Panc1 (cell line): ENCODE measurements at regions not wholly inside any gene's neighbourhood (a gene's known extent, or its start where the extent isn't known, plus 50 kb on each side); places are given as distances from the start of the nearest gene placed in this dataset.

Source experiments
- ATAC-seq: fragments of 200-7000 bp; cut with Tn5 transposase; 2 replicates; pipeline ENCODE4 v1.9.1; 2020; ENCODE audit warnings: mild to moderate bottlenecking, moderate library complexity
- BruUV-seq: library from RNA; stranded (reverse); fragments of 400-500 nt; replicated peaks from 2 replicates; lab custom pipeline; 2021; lab: Mats Ljungman, UMichigan
- CTCF ChIA-PET: fragments of 300-600 bp; sonication (Branson Sonifier 250); formaldehyde crosslinking; loops from one replicate; lab custom pipeline; 2022; ENCODE audit warnings: antibody characterized with exemption; lab: Charles Lee
- POLR2A ChIA-PET: fragments of 300-600 bp; sonication (Branson Sonifier 250); formaldehyde crosslinking; loops from one replicate; lab custom pipeline; 2022; ENCODE audit warnings: antibody characterized with exemption; lab: Charles Lee
- DNase-seq: peaks from one replicate; pipeline ENCODE4 v3.0.0-alpha.2; 2010; ENCODE audit warnings: low read depth, low spot score
- H3K27ac ChIP-seq: 2 replicates; pipeline ENCODE4 v1.5.1; 2011; ENCODE audit warnings: mild to moderate bottlenecking, low read length, inconsistent platforms
- H3K27me3 ChIP-seq: fragments of 200-500 bp; sonication (Bioruptor generic); 2 replicates; pipeline ENCODE4 v1.6.0; 2014; ENCODE audit warnings: low read length, inconsistent platforms; ENCODE audit not compliant: control insufficient read depth, insufficient read depth
- H3K36me3 ChIP-seq: fragments of 200-500 bp; sonication (Bioruptor generic); 2 replicates; pipeline ENCODE4 v1.5.1; 2014; ENCODE audit warnings: inconsistent platforms, mild to moderate bottlenecking, low read length, moderate library complexity; ENCODE audit not compliant: control insufficient read depth, insufficient read depth
- H3K4me1 ChIP-seq: 2 replicates; pipeline ENCODE4 v1.5.1; 2011; ENCODE audit warnings: inconsistent platforms, mild to moderate bottlenecking, low read length, moderate library complexity; ENCODE audit not compliant: control insufficient read depth, insufficient read depth
- H3K4me3 ChIP-seq, 2 experiments: 2 replicates each; pipeline ENCODE4 v1.5.1; 2011 to 2012; ENCODE audit warnings: low read depth in 2 of 2, low read length in 2 of 2, mild to moderate bottlenecking in 2 of 2, inconsistent platforms in 1 of 2, moderate library complexity in 1 of 2
- H3K9me3 ChIP-seq: fragments of 200-500 bp; sonication (Bioruptor generic); 2 replicates; pipeline ENCODE4 v1.5.1; 2014; ENCODE audit warnings: low read depth, mild to moderate bottlenecking, inconsistent platforms, low read length, moderate library complexity; ENCODE audit not compliant: control insufficient read depth, insufficient read depth
- POLR2AphosphoS5 ChIP-seq: IDR thresholded peaks from 2 replicates; pipeline ENCODE4 v1.6.1; 2012; ENCODE audit warnings: mild to moderate bottlenecking, low read depth, low read length, moderate library complexity
- SIN3A ChIP-seq: IDR thresholded peaks from 2 replicates; pipeline ENCODE4 v1.6.1; 2012; ENCODE audit warnings: low read depth, mild to moderate bottlenecking, low read length, moderate library complexity, borderline replicate concordance; ENCODE audit not compliant: insufficient read depth
- TCF7L2 ChIP-seq: IDR thresholded peaks from 2 replicates; pipeline ENCODE4 v1.6.1; 2011; ENCODE audit warnings: mild to moderate bottlenecking, low read depth, low read length, inconsistent platforms
- in situ Hi-C: cut with HindIII; loops from 2 replicates; pipeline ENCODE4 v1.10.0; 2016; ENCODE audit warnings: low sequenced_read_pairs, low pct_unique_long_range_greater_than_20kb
- intact Hi-C: fragments of 100-400 bp; cut with micrococcal nuclease; formaldehyde crosslinking; loops from one replicate; pipeline ENCODE4 v1.10.0; 2022; ENCODE audit not compliant: unreplicated experiment
- TF ChIP-seq, protein P1 (sequence below), 2 experiments: IDR thresholded peaks; 2 replicates each; pipeline ENCODE4 v1.6.1; 2011 to 2012; ENCODE audit warnings: low read depth in 2 of 2, control low read depth in 1 of 2, low read length in 1 of 2, mild to moderate bottlenecking in 1 of 2, moderate library complexity in 1 of 2; ENCODE audit not compliant: insufficient read depth in 1 of 2
- TF ChIP-seq, protein P2 (sequence below): fragments of 450-650 bp; IDR thresholded peaks from 2 replicates; pipeline ENCODE4 v1.5.1; 2017; ENCODE audit warnings: mild to moderate bottlenecking

DNA sequence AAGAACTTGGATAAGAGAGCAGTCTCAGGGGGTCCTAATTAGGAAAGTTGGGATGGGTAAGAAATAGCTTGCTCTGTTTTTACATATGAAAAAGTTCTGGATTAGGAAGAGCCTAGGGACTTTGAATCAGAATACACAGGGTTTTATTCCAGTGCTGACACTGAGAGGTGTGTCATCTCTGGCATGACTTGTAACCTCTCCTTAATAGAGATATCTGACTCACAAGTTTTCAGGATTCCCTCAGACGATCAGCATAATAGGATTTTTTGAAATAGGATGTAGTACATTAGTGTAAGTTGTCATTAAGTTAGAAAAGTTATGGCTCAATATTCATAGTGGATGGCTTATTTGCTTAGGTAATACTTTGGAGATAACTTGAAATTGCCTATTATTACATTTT is 555.2 kb upstream of the MIR17HG start:
- BruUV-seq, result no TSS peak
- CTCF ChIA-PET, result no interaction called here
- Histone ChIP-seq H3K27ac (no peak overlapping the region), H3K27me3 (no peaks in the 10 kb centered on the region), H3K4me3 (no peak overlapping the region), H3K9me3 (no peaks in the 10 kb centered on the region), H3K36me3 (no peaks in the 10 kb centered on the region), H3K4me1 (no peaks in the 10 kb centered on the region)
- intact Hi-C loops, result no loop called here
- no peak for DNase-seq
- no peak for ATAC-seq
- POLR2A ChIA-PET, result no interaction called here
- in situ Hi-C loops, result no loop called here
- TF ChIP-seq, protein P1, sequence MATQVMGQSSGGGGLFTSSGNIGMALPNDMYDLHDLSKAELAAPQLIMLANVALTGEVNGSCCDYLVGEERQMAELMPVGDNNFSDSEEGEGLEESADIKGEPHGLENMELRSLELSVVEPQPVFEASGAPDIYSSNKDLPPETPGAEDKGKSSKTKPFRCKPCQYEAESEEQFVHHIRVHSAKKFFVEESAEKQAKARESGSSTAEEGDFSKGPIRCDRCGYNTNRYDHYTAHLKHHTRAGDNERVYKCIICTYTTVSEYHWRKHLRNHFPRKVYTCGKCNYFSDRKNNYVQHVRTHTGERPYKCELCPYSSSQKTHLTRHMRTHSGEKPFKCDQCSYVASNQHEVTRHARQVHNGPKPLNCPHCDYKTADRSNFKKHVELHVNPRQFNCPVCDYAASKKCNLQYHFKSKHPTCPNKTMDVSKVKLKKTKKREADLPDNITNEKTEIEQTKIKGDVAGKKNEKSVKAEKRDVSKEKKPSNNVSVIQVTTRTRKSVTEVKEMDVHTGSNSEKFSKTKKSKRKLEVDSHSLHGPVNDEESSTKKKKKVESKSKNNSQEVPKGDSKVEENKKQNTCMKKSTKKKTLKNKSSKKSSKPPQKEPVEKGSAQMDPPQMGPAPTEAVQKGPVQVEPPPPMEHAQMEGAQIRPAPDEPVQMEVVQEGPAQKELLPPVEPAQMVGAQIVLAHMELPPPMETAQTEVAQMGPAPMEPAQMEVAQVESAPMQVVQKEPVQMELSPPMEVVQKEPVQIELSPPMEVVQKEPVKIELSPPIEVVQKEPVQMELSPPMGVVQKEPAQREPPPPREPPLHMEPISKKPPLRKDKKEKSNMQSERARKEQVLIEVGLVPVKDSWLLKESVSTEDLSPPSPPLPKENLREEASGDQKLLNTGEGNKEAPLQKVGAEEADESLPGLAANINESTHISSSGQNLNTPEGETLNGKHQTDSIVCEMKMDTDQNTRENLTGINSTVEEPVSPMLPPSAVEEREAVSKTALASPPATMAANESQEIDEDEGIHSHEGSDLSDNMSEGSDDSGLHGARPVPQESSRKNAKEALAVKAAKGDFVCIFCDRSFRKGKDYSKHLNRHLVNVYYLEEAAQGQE (IDR thresholded peaks at IDR 0.05; ENCODE audit: insufficient read depth in 1 of 2, low read depth in 2 of 2, low read length in 1 of 2), result no peak
- no peak for TF ChIP-seq POLR2AphosphoS5

DNA sequence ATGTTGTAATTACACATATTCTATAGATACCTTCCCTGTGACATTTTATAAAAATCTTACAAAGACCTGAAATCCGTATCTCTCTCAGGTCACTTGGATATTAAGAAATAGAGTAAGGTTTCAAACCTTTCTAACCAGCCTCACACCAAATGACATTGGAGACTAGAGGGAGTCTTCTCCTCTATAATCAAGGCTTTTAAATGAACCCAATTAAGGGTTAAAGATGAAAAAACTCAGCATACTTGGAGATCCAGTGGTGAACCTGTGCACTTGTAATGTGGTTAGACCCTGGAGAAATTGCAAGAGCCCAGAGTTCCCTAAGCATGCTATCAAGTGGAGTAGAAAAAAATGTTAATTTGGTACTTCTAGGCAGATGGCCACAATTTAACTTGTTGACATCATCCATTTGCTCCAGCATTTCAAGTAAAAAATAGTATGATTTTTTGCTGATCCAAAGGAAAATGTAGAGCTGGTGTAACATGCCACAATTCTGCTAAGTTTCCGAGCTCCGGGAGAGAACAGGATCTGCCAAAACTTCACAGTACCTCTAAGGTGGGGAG is 554.1 kb upstream of the MIR17HG start:
- no peaks in the 10 kb centered on the region for H3K9me3 ChIP-seq
- ATAC-seq (no peak), DNase-seq (no peak)
- in situ Hi-C loops (no loop called here), intact Hi-C loops (no loop called here)
- ChIA-PET POLR2A (no interaction called here), CTCF (no interaction called here)
- H3K4me3 ChIP-seq, result no peak overlapping the region
- H3K36me3 ChIP-seq, result no peaks in the 10 kb centered on the region
- no peak overlapping the region for H3K27ac ChIP-seq
- no peaks in the 10 kb centered on the region for H3K27me3 ChIP-seq
- BruUV-seq, result no TSS peak
- H3K4me1 ChIP-seq, result no peaks in the 10 kb centered on the region
- TF ChIP-seq, protein P2, sequence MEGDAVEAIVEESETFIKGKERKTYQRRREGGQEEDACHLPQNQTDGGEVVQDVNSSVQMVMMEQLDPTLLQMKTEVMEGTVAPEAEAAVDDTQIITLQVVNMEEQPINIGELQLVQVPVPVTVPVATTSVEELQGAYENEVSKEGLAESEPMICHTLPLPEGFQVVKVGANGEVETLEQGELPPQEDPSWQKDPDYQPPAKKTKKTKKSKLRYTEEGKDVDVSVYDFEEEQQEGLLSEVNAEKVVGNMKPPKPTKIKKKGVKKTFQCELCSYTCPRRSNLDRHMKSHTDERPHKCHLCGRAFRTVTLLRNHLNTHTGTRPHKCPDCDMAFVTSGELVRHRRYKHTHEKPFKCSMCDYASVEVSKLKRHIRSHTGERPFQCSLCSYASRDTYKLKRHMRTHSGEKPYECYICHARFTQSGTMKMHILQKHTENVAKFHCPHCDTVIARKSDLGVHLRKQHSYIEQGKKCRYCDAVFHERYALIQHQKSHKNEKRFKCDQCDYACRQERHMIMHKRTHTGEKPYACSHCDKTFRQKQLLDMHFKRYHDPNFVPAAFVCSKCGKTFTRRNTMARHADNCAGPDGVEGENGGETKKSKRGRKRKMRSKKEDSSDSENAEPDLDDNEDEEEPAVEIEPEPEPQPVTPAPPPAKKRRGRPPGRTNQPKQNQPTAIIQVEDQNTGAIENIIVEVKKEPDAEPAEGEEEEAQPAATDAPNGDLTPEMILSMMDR, result no peak
- TF ChIP-seq POLR2AphosphoS5, result no peak

DNA sequence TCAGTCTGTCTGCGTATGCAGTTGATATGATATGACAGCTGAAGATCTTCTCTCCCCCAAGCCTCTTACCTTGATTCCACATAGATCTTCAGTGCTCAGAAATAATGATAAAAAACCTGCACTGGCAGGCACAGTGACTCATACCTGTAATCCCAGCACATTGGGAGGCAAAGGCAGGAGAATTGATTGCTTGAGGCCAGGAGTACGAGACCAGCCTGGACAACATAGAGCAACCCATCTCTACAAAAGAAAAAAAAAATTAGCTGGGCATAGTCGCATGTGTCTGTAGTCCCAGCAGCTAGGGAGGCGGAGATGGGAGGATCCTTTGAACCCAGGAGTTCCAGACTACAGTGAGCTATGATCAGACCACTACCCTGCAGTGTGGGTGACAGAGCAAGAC is 551.0 kb upstream of the MIR17HG start:
- intact Hi-C loops (no loop called here), in situ Hi-C loops (no loop called here)
- no peak overlapping the region for H3K4me3 ChIP-seq
- no peak for TF ChIP-seq TCF7L2
- TF ChIP-seq SIN3A, result no peak
- no peak for TF ChIP-seq POLR2AphosphoS5
- TF ChIP-seq, protein P1 (IDR thresholded peaks at IDR 0.05; ENCODE audit: insufficient read depth in 1 of 2, low read depth in 2 of 2, low read length in 1 of 2), result no peak
- TF ChIP-seq, protein P2, result no peak
- H3K27ac ChIP-seq, result no peak overlapping the region
- no peaks in the 10 kb centered on the region for H3K9me3 ChIP-seq
- ChIA-PET POLR2A (no interaction called here), CTCF (no interaction called here)
- DNase-seq (no peak), ATAC-seq (no peak)
- no peaks in the 10 kb centered on the region for H3K27me3 ChIP-seq
- no peaks in the 10 kb centered on the region for H3K4me1 ChIP-seq
- no peaks in the 10 kb centered on the region for H3K36me3 ChIP-seq
- no TSS peak for BruUV-seq
